ENCODE measurements at regions not wholly inside any gene's neighbourhood (a gene's known extent, or its start where the extent isn't known, plus 50 kb on each side); places are given as distances from the start of the nearest gene placed in this dataset.

DNA sequence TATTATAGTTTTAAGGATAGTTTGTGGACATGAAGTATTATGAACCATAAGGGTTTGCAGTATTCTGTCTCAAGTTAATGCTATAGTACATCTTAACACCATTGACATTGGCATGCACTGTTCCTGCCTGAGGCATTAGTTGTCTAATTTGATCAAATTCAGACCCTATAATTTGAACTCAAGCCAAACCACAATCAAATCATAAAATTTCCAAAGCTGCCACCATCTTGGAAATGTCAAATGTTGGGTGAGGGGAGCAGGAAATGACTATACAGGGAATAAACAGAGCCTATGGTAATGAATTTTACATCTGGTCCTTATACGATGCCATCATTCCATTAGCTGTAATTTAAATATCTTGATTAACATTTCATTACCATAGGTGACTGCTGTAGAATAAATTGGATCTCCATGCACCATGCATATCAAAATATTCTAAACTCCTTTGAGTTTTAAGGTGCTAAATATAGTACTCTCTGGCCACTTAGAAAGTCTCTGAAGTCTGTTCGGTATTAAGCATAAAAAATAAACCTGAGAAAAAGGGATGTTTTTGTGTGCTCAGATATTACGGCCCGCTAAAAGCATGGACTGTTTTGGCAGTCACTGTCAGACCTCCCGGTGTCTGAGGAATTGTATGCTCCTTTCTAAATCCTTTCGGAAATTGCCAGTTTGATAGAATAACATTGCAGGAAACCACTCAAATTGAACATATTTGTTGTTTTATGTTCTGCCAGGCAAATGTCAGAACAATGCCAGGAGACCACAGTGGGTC, 257.7 kb downstream of the SPRY2 start:
- no peaks in the 10 kb centered on the region for H3K36me3 ChIP-seq (ENCODE audit: control insufficient read depth in 4 of 4, insufficient read depth in 3 of 4, low read depth in 1 of 4, low read length in 3 of 4)
- WGBS = 86% methylated on average over 6 of the region's 6 CpGs
- peaks cover 0 to 2% (median 0%) of the 10 kb centered on the region in 4 donors for H3K4me1 ChIP-seq (ENCODE audit: control insufficient read depth in 4 of 4, insufficient read depth in 4 of 4, low read length in 3 of 4)
- H3K9me3 ChIP-seq (ENCODE audit: control insufficient read depth in 4 of 4, low read length in 3 of 4) = no peaks in the 10 kb centered on the region
- no peak for DNase-seq (ENCODE audit: low spot score)
- H3K9ac ChIP-seq (ENCODE audit: low read depth in 1 of 2, low read length in 2 of 2) = no peak overlapping the region
- H3K27me3 ChIP-seq (ENCODE audit: control insufficient read depth in 4 of 4, insufficient read depth in 4 of 4, low read length in 3 of 4) = no peaks in the 10 kb centered on the region
- H3K27ac ChIP-seq (ENCODE audit: low read depth in 1 of 2, low read length in 2 of 2) = no peak overlapping the region
- TF ChIP-seq GABPA (IDR thresholded peaks at IDR 0.05 in 1 of 2, conservative IDR thresholded peaks at IDR 0.05 in 1 of 2) (no peak), FOXA1 (IDR thresholded peaks at IDR 0.05) (no peak), EGR1 (IDR thresholded peaks at IDR 0.05; ENCODE audit: low read depth in 2 of 2) (no peak), FOXA2 (IDR thresholded peaks at IDR 0.05) (no peak), RXRA (IDR thresholded peaks at IDR 0.05) (no peak), RAD21 (IDR thresholded peaks at IDR 0.05) (no peak), JUND (IDR thresholded peaks at IDR 0.05) (no peak), HNF4G (IDR thresholded peaks at IDR 0.05) (no peak), YY1 (IDR thresholded peaks at IDR 0.05) (no peak), HNF4A (conservative IDR thresholded peaks at IDR 0.05) (no peak), NR2F2 (IDR thresholded peaks at IDR 0.05) (no peak), SP1 (IDR thresholded peaks at IDR 0.05) (no peak)
- TF ChIP-seq, protein P1, sequence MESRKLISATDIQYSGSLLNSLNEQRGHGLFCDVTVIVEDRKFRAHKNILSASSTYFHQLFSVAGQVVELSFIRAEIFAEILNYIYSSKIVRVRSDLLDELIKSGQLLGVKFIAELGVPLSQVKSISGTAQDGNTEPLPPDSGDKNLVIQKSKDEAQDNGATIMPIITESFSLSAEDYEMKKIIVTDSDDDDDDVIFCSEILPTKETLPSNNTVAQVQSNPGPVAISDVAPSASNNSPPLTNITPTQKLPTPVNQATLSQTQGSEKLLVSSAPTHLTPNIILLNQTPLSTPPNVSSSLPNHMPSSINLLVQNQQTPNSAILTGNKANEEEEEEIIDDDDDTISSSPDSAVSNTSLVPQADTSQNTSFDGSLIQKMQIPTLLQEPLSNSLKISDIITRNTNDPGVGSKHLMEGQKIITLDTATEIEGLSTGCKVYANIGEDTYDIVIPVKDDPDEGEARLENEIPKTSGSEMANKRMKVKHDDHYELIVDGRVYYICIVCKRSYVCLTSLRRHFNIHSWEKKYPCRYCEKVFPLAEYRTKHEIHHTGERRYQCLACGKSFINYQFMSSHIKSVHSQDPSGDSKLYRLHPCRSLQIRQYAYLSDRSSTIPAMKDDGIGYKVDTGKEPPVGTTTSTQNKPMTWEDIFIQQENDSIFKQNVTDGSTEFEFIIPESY (IDR thresholded peaks at IDR 0.05) = no peak
- TF ChIP-seq, protein P2, sequence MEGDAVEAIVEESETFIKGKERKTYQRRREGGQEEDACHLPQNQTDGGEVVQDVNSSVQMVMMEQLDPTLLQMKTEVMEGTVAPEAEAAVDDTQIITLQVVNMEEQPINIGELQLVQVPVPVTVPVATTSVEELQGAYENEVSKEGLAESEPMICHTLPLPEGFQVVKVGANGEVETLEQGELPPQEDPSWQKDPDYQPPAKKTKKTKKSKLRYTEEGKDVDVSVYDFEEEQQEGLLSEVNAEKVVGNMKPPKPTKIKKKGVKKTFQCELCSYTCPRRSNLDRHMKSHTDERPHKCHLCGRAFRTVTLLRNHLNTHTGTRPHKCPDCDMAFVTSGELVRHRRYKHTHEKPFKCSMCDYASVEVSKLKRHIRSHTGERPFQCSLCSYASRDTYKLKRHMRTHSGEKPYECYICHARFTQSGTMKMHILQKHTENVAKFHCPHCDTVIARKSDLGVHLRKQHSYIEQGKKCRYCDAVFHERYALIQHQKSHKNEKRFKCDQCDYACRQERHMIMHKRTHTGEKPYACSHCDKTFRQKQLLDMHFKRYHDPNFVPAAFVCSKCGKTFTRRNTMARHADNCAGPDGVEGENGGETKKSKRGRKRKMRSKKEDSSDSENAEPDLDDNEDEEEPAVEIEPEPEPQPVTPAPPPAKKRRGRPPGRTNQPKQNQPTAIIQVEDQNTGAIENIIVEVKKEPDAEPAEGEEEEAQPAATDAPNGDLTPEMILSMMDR (IDR thresholded peaks at IDR 0.05; ENCODE audit: low read depth, low read length, missing input control) = no peak
- TF ChIP-seq, protein P3, sequence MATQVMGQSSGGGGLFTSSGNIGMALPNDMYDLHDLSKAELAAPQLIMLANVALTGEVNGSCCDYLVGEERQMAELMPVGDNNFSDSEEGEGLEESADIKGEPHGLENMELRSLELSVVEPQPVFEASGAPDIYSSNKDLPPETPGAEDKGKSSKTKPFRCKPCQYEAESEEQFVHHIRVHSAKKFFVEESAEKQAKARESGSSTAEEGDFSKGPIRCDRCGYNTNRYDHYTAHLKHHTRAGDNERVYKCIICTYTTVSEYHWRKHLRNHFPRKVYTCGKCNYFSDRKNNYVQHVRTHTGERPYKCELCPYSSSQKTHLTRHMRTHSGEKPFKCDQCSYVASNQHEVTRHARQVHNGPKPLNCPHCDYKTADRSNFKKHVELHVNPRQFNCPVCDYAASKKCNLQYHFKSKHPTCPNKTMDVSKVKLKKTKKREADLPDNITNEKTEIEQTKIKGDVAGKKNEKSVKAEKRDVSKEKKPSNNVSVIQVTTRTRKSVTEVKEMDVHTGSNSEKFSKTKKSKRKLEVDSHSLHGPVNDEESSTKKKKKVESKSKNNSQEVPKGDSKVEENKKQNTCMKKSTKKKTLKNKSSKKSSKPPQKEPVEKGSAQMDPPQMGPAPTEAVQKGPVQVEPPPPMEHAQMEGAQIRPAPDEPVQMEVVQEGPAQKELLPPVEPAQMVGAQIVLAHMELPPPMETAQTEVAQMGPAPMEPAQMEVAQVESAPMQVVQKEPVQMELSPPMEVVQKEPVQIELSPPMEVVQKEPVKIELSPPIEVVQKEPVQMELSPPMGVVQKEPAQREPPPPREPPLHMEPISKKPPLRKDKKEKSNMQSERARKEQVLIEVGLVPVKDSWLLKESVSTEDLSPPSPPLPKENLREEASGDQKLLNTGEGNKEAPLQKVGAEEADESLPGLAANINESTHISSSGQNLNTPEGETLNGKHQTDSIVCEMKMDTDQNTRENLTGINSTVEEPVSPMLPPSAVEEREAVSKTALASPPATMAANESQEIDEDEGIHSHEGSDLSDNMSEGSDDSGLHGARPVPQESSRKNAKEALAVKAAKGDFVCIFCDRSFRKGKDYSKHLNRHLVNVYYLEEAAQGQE (IDR thresholded peaks at IDR 0.05) = no peak
- TF ChIP-seq, protein P4, sequence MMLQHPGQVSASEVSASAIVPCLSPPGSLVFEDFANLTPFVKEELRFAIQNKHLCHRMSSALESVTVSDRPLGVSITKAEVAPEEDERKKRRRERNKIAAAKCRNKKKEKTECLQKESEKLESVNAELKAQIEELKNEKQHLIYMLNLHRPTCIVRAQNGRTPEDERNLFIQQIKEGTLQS (IDR thresholded peaks at IDR 0.05) = no peak
- no peak overlapping the region for H3K4me3 ChIP-seq (ENCODE audit: low read depth in 1 of 3, low read length in 3 of 3)

Measured in liver (tissue), 8 donors.